ENCODE measurements at regions not wholly inside any gene's neighbourhood (a gene's known extent, or its start where the extent isn't known, plus 50 kb on each side); places are given as distances from the start of the nearest gene placed in this dataset.

GRCh38 chr13:34411177-34411576 is 530.9 kb upstream of the NBEA start:
- no peaks in the 10 kb centered on the region for H3K36me3 Mint-ChIP-seq (ENCODE audit: insufficient read depth, unreplicated experiment)
- H3K27me3 Mint-ChIP-seq (ENCODE audit: insufficient read depth, unreplicated experiment) = no peaks in the 10 kb centered on the region
- no peak for TF ChIP-seq CTCF (IDR thresholded peaks at IDR 0.05; ENCODE audit: unreplicated experiment)
- CTCF ChIA-PET = interaction anchor here (0.6 kb wide), 2 partner anchors 84 to 481 kb away, joined by 3 read pairs; no protein-coding TSS in a partner anchor
- no peak for DNase-seq (ENCODE audit: unreplicated experiment)
- no TSS peak for BruUV-seq (replicated peaks)
- no peak overlapping the region for H3K27ac Mint-ChIP-seq (ENCODE audit: low read depth, unreplicated experiment)
- POLR2A ChIA-PET = interaction anchor here (0.8 to 2.0 kb wide), 2 partner anchors 12 to 19 kb away, joined by 4 read pairs; no protein-coding TSS in a partner anchor
- intact Hi-C loops (cut with micrococcal nuclease) = no loop called here
- H3K9me3 Mint-ChIP-seq (ENCODE audit: unreplicated experiment) = no peaks in the 10 kb centered on the region
- H3K4me1 Mint-ChIP-seq (ENCODE audit: insufficient read depth, unreplicated experiment) = peaks cover 8% of the 10 kb centered on the region
- no peak overlapping the region for H3K4me3 Mint-ChIP-seq (ENCODE audit: unreplicated experiment)

GRCh38 chr13:34411894-34412293 is 530.2 kb upstream of the NBEA start:
- DNase-seq (ENCODE audit: unreplicated experiment) = no peak
- TF ChIP-seq CTCF (IDR thresholded peaks at IDR 0.05; ENCODE audit: unreplicated experiment) = no peak
- Mint-ChIP-seq H3K9me3 (ENCODE audit: unreplicated experiment) (no peaks in the 10 kb centered on the region), H3K4me1 (ENCODE audit: insufficient read depth, unreplicated experiment) (peaks cover 8% of the 10 kb centered on the region), H3K36me3 (ENCODE audit: insufficient read depth, unreplicated experiment) (no peaks in the 10 kb centered on the region), H3K27ac (ENCODE audit: low read depth, unreplicated experiment) (no peak overlapping the region), H3K27me3 (ENCODE audit: insufficient read depth, unreplicated experiment) (no peaks in the 10 kb centered on the region), H3K4me3 (ENCODE audit: unreplicated experiment) (no peak overlapping the region)
- ChIA-PET POLR2A (interaction anchor here (0.8 to 2.0 kb wide), 4 partner anchors 11 to 38 kb away, joined by 3 to 4 read pairs (median 4); no protein-coding TSS in a partner anchor), CTCF (interaction anchor here (0.6 kb wide), 1 partner anchor 482 kb away, joined by 3 read pairs; no protein-coding TSS in a partner anchor)
- intact Hi-C loops (cut with micrococcal nuclease) = no loop called here
- no TSS peak for BruUV-seq (replicated peaks)

GRCh38 chr13:34412295-34412694 is 529.8 kb upstream of the NBEA start:
- CTCF ChIA-PET = no interaction called here
- H3K36me3 Mint-ChIP-seq (ENCODE audit: insufficient read depth, unreplicated experiment) = no peaks in the 10 kb centered on the region
- no peaks in the 10 kb centered on the region for H3K9me3 Mint-ChIP-seq (ENCODE audit: unreplicated experiment)
- no peaks in the 10 kb centered on the region for H3K27me3 Mint-ChIP-seq (ENCODE audit: insufficient read depth, unreplicated experiment)
- DNase-seq (ENCODE audit: unreplicated experiment) = no peak
- no TSS peak for BruUV-seq (replicated peaks)
- intact Hi-C loops (cut with micrococcal nuclease) = no loop called here
- H3K27ac Mint-ChIP-seq (ENCODE audit: low read depth, unreplicated experiment) = no peak overlapping the region
- TF ChIP-seq CTCF (IDR thresholded peaks at IDR 0.05; ENCODE audit: unreplicated experiment) = no peak
- peaks cover 8% of the 10 kb centered on the region for H3K4me1 Mint-ChIP-seq (ENCODE audit: insufficient read depth, unreplicated experiment)
- no peak overlapping the region for H3K4me3 Mint-ChIP-seq (ENCODE audit: unreplicated experiment)
- POLR2A ChIA-PET = interaction anchor here (0.9 to 2.0 kb wide), 3 partner anchors 11 to 37 kb away, joined by 3 to 4 read pairs (median 3); no protein-coding TSS in a partner anchor

- Mint-ChIP-seq H3K27ac (ENCODE audit: low read depth, unreplicated experiment) (peak overlapping the region; percentile 52), H3K4me1 (ENCODE audit: insufficient read depth, unreplicated experiment) (peaks cover 8% of the 10 kb centered on the region), H3K4me3 (ENCODE audit: unreplicated experiment) (no peak overlapping the region), H3K27me3 (ENCODE audit: insufficient read depth, unreplicated experiment) (no peaks in the 10 kb centered on the region), H3K9me3 (ENCODE audit: unreplicated experiment) (no peaks in the 10 kb centered on the region), H3K36me3 (ENCODE audit: insufficient read depth, unreplicated experiment) (no peaks in the 10 kb centered on the region)
- POLR2A ChIA-PET = interaction anchor here (0.9 kb wide), 2 partner anchors 28 to 37 kb away, joined by 3 read pairs; no protein-coding TSS in a partner anchor
- CTCF ChIA-PET = no interaction called here
- peak; percentile 31 for DNase-seq (ENCODE audit: unreplicated experiment)
- BruUV-seq (replicated peaks) = no TSS peak
- no peak for TF ChIP-seq CTCF (IDR thresholded peaks at IDR 0.05; ENCODE audit: unreplicated experiment)
- intact Hi-C loops (cut with micrococcal nuclease) = no loop called here
Measured at GRCh38 chr13:34412817-34413375, 529.2 kb upstream of the NBEA start.

Measured in MCF 10A (cell line).